ENCODE measurements at regions not wholly inside any gene's neighbourhood (a gene's known extent, or its start where the extent isn't known, plus 50 kb on each side); places are given as distances from the start of the nearest gene placed in this dataset.

DNA sequence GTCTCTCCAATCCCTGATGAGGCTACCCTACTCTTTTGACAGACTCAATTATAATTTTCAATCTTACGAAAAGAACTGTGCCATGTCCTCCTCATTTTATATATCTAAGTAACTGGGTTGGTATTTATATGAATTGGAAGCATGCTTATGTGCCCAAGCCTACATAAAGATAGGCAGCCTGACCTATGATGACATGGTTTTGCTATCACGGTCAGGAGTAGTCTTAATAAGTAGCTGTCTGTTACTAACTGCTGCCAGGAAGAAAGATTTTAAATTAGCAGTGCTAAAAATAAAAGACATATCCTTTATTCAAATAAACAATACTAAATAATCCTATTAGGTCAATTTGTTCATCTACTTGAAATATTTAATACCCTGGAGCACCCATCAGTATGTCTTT is 102.0 kb upstream of the DTNA start (continued):
- TF ChIP-seq EZH2 (IDR thresholded peaks at IDR 0.05; ENCODE audit: low read depth, unreplicated experiment) (no peak), ZNF462 (CRISPR knock-in tag; IDR thresholded peaks at IDR 0.05) (no peak)

- H3K36me3 ChIP-seq (ENCODE audit: insufficient read depth), result no peaks in the 10 kb centered on the region
- no peak overlapping the region for H3K4me3 ChIP-seq
- H3K27me3 Mint-ChIP-seq (ENCODE audit: insufficient read depth, low read depth, poor library complexity), result no peaks in the 10 kb centered on the region
- DNase-seq (ENCODE audit: low spot score) (no peak), ATAC-seq (no peak)
- no peak overlapping the region for H3K4me3 Mint-ChIP-seq
- H3K4me2 ChIP-seq, result no peak overlapping the region
- H3K4me1 ChIP-seq (ENCODE audit: insufficient read depth), result no peaks in the 10 kb centered on the region
- no peak overlapping the region for H3K27ac Mint-ChIP-seq
- no peak overlapping the region for H2AFZ ChIP-seq
- no peaks in the 10 kb centered on the region for H3F3A ChIP-seq (replicated peaks; ENCODE audit: low read depth)
- no peaks in the 10 kb centered on the region for H3K9me3 Mint-ChIP-seq
- H3K79me2 ChIP-seq (replicated peaks; ENCODE audit: insufficient read depth), result no peaks in the 10 kb centered on the region
- no peak overlapping the region for H3K27ac ChIP-seq (ENCODE audit: low read depth)
- no peaks in the 10 kb centered on the region for H3K27me3 ChIP-seq (ENCODE audit: insufficient read depth)
- no peaks in the 10 kb centered on the region for H4K20me1 ChIP-seq (replicated peaks; ENCODE audit: insufficient read depth)
- no peaks in the 10 kb centered on the region; the same call in 1 of the 2 replicates for H3K9me2 ChIP-seq (ENCODE audit: insufficient read depth)
- TF ChIP-seq EZH2phosphoT487 (IDR thresholded peaks at IDR 0.05; ENCODE audit: unreplicated experiment) (no peak), ZNF114 (CRISPR knock-in tag; IDR thresholded peaks at IDR 0.05) (no peak), NANOG (IDR thresholded peaks at IDR 0.05; ENCODE audit: borderline replicate concordance) (no peak)
- H3K4me1 Mint-ChIP-seq, result peaks cover 4% of the 10 kb centered on the region; the same call in 2 of the 3 replicates
- peaks cover 3% of the 10 kb centered on the region; the same call in 1 of the 3 replicates for H3K36me3 Mint-ChIP-seq (ENCODE audit: low read depth)
These were observed 100.0 kb upstream of the DTNA start for GRCh38 chr18:34609986-34610648.

Measured in GM23338 (cell line).